GM19324 (cell line): ENCODE measurements at regions not wholly inside any gene's neighbourhood (a gene's known extent, or its start where the extent isn't known, plus 50 kb on each side); places are given as distances from the start of the nearest gene placed in this dataset.

Source experiments
- ATAC-seq: cut with Tn5 transposase; IDR thresholded peaks from one replicate; pipeline ENCODE4 v1.9.1; 2021; ENCODE audit warnings: mild to moderate bottlenecking, moderate library complexity; ENCODE audit not compliant: unreplicated experiment, low FRiP score

DNA sequence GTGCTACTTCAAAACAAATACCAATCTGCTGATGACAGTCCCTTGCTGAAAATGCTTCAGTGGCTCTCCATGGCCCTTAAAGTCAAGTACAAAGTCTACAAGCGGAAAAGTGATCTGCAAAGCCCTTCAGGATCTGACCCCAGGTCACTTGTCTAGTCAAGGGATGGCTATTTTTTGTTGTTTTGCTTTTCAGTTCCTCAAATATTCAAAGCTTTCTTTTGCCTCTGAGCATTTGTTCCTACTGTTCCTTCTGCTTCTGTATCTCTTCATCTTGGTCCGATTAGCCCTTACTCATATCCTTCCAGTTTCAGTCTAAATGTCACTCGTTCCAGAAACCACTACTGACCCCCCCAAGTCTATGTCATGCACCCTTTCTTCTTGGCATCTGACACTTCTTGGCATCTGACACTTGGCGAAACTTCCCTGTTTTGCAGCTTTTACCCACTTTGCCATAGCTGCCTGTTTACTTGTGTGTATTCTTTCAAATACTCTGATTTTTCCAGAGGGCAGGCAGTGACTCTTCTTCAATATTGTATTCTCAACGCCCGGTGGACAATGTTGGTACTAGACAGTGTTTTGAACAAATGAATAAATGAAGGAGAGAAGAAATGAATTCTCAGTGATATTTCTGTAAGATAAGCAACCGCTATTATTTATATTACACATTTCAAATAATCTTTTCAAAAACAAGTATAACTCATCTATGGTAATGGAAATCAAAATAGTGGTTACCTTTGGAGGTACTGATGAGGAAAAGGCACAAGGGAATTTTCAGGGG lies 175.9 kb upstream of the FN1 start:
- ATAC-seq = no peak

DNA sequence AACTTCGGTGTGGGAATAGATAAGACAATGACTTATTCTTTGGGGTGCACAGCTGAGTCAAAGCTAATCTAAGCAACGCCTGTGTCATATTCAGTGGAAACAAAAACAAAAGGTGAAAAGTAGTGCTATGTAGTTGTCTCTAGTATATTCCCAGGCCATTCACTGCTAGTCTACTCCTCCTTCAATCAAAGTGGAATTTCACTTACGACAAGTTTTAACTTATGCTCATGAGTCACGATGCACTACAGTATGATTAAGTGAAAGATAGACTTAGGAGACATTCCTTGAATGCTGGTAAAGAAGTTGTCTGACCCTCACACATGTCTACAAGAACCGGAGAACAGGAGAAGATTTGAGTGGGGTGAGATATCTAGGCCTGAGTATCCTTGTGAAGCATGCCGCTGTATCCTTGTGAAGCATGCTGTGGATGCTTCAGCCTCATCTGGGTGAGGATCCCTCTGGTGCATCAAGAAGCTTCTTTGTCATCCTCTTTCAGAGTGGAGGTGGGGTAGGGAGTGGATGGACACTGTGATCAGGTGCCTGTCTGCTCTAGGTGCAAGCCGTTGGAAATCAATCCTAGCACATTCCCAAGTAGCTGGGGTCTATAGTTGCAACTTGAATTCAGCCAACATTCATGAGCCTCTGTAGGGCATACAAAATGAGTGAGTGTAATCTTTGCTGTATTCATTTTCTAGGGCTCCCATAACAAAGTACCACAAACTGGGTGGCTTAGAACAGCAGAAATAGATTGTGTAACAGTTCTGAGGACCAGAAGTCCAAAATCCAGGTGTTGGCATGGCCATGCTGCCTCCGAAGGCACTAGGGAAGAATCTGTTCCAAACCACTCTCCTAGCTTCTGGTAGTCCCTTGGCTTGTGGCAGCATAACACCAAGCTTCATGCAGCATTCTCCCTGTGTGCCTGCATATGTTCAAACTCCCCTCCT lies 173.5 kb upstream of the FN1 start:
- ATAC-seq = no peak

DNA sequence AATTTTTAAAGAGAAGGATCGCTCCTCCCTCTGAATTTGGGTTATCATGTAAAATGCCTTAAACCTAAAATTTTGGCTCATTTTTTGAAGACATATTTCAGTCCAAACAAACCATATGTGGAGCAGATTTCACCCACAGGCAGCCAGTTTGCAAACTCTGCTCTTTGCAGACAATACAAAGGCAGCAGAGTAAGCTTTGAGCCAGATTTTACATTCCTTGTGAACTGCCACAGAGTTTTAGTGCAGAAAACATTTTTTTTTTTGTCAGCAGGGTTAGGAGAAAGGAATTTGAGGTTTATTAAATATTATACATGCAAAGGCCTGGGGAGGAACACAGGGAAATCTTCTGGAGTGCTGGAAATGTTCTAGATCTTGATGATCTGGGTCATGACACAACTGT lies 171.9 kb upstream of the FN1 start:
- ATAC-seq = no peak

DNA sequence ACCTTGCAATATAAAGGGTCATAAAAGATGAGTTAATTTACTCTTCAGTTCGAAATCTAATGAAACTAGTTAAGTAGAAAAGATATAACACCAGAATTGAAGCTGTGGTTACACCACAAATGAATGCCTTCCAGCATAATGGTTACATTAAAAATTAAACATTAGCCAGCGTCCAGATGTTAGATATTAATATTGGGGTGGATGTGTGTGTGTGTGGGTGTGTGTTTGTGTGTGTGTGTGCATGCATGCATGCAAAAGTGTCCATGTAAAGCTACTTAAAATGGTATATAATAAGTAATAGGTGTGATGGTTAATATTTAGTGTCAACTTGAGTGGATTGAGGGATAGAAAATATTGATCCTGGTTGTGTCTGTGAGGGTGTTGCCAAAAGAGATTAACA lies 170.4 kb upstream of the FN1 start:
- ATAC-seq = no peak

DNA sequence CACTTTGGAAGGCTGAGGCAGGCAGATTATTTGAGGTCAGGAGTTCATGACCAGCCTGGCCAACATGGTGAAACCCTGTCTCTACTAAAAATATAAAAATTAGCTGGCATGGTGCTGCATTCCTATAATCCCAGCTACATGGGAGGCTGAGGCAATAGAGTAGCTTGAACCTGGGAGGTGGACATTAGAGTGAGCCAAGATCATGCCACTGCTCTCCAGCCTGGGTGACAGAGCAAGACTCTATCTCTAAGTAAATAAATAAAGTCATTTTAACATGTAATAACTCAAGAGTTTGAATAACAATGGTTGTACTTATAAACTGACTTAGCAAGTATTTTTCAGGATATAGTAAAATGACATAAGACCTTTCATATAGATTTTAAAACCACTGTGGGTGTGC lies 169.3 kb upstream of the FN1 start:
- no peak for ATAC-seq

DNA sequence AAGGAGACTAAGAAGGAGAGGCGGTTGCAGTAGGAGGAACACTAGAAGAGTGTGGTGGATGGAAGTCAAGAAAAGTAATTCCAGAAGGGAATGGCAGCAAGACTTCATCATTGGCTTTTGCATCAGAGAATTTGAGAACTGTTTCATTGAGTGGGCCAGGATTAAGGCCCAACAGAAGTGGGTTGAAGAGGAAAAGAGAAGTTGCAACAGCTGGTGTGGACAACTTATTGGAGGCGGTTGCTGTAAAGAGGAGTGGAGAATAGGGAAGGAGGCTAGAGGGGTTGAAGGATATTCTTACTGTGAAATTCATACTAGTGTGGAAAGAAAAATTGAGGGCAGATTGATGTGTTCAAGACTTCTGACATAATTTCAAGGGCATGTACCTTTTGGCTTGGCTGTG lies 168.7 kb upstream of the FN1 start:
- no peak for ATAC-seq

DNA sequence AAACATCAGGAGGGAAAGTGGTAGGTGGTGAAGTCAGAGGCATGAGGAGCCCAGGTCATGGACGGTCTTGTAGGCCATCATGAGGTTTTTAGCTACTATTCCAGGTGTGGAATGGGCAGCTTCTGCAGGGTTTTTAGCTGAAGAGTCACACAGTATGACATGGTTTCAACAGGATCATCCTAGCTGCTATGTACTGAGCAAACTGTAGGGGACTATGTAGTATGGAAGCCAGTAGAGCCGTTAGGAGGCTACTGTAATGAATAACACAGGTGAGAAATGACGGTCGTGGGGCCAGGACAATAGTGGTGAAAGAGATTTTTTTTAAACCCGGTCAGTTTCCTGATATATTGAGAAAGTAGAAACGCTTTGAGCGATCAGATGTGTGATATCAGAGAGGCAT lies 167.6 kb upstream of the FN1 start:
- ATAC-seq = no peak

DNA sequence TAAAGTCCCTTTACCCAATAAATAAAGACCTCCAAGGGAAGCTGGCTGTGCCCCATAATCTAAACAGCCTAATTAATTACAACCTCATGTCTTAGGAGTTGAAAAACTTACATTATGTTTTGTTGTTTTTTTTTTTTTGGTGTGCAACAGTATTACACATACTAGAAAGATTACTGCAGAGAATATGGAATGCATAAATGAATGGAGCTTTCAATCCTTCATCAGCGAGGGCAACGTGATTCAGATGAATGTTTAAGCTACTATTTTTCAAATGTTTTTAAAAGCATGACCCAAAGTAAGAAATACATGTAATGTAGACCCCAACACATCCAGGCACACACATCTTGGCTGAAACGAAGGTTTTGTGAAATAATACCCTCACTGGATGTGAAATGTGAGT lies 167.1 kb upstream of the FN1 start:
- no peak for ATAC-seq

DNA sequence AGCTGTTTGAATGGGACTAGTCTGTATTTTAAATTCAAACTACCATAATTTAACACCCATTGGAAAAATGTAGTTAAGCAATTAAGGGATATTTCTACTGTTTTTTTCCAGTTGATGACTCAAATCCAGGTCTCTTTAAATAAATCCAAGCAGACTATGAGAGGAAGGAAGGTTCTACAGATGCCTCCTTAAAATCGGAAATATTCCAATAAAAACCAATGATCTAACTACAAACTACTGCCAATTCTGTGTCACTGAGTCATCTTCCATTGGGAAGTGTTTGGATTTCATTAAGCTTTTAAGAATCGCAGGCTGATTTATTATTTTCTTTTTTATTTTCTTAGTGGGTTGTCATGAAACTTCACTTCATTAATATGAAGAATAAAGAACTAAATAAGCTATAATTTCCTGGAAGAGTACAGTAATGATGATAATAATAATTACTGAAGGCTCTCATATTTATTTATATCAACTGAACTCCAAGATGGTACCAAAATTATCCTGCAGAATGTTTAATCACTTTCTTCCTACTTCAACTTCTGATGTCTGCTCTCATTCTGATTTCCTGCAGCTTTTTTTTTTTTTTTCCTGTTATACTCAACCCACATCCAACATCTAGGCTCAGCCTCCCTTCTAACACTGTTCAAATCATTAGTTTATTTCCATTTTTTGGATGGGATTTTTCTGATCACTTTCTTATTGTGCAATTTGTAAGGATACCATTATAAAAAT lies 166.3 kb upstream of the FN1 start:
- no peak for ATAC-seq

DNA sequence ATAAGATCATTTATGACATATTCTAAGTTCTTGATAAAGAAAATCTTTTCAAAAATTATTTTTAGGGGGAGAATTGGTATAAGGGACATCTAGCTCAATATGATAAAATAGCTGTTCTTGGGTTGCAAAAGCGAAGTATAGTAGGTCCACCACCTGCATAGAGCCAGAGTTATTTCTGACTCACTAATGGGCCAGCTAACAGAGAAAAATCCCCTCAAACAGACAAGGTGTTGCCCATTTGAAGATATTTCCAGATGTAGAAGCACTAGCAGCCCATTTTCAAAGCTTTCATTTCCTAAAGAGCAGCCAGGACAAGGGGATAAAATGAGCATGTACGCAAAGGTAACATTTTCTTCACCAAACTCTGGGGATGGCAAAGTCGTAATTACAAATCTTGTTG lies 165.7 kb upstream of the FN1 start:
- no peak for ATAC-seq

DNA sequence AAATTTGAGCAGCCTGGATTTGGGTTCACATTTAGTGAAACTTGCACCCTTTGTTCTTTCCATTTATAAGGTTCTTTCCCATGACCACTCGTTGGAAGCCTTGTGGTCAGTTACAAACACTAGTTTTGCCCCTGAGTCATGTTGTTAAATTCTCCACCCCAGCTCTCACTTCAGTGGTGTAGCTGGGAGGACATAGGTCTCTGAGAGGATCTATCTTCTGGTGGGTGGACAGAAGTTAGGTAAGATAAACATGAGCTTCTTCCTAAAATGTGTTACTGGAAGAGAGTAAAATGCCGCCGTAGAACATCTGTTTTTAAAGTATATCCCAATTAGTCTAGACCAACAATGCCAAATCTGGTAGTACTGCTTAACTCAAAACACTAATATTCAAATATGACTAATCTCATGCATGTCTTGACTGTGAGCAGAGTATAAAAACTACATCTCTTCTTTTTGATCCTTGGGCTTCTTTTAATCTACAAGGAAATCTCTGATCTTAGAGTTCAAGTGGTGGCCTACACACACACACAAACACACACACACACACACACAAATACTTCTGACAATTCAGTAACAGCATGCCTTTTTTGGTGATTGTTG lies 162.6 kb upstream of the FN1 start:
- ATAC-seq = no peak

DNA sequence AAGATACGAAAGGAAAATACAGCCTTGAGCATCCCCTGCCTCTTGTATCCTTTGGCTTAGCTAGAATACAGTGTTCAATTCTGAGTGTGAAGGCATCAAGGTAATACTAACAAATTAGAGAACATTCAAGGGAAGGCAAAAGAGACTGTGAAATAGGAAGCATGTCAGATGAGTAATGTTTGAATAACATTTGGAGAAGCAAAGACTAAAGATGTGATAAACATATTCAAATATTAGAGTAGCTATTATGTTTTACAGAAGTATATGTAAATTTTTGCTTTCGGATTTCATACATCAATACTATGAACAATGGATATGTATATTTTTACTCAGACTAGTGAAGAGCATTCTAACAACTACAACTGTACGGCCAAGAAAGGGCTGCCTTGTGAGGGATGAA lies 161.7 kb upstream of the FN1 start:
- ATAC-seq = no peak

DNA sequence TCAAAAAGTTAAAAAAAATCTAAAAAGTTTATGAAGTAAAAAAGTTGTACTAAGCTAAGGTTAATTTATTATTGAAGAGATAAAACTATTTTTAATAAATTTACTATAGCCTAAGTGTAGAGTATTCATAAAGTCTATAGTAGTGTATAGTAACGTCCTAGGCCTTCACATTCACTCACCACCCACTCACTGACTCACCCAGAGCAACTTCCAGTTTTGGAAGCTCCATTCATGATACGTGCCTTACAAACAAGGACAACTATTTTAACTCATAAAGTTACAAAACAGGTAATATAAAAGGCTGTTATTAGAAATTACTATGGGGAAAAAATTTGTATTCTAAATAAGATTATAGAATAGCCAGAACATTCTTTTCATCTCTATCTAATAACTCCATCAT lies 158.9 kb upstream of the FN1 start:
- no peak for ATAC-seq

DNA sequence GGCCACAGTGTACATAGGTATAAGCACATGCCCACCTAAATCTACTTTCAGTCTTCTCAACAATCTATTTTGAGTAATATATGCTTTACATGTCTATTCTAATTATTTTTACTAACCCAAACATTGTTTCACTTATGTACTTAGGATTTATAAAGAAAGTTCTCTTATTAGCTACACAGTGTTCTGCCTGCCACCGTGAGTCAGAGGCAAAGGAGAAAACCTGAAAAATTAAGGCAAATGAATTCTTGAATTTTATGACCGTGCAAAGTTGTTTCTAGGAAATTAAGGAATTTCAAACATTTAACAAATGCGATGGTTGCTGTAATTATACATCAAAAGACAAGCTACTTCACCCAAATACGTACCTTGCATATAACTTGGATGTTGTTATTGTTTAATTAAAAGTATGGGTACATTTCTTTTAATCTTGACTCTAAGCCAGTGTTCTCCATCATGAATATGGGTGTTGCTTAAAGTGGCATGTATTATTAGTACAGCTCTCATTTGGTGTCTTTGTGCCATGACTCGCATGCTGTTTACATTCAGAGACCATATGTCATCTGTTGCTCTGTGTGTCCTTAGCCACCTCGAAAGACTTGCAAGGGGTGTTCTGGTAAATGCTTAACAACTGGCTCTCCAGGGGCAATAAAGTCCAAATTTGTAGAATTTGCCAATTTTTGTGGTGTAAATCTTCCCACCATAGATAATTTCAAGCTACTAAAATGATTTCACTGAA lies 154.3 kb upstream of the FN1 start:
- ATAC-seq = no peak

DNA sequence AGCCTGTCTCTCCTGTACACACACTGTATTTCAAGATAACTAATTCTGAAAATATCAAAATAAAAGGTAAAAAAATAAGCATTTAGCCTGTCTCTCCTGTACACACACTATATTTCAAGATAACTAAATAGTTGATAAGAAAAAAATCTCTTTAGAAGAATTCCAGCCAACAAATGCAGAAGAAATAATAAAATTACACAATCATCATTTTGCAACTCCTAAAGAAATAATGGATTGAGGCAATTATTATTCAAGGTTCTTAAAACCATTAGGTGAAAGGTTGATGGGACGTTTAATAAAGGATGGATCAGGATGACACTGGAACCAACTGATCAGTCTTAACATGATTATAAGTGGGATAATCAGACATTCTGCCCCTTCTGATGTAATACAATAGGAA lies 148.0 kb upstream of the FN1 start:
- ATAC-seq = no peak

DNA sequence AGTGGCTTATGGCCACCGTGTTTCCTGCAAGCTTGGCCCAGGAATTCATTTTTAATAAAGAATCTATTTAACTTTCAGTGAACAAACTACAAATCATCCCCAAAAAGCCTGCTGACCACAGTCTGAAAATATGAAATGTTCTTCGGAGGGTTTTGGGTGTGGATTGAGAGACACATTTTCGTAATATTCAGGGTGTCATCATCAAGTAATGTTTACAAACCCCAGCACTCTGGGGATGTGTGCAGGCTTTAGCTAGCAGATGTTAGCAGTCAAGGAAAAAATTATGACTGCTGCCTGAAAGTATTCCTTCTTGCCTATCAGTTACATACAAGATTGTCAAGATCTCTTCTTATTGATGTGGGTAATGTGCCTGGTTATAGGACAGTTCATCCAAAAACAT lies 143.9 kb upstream of the FN1 start:
- no peak for ATAC-seq

DNA sequence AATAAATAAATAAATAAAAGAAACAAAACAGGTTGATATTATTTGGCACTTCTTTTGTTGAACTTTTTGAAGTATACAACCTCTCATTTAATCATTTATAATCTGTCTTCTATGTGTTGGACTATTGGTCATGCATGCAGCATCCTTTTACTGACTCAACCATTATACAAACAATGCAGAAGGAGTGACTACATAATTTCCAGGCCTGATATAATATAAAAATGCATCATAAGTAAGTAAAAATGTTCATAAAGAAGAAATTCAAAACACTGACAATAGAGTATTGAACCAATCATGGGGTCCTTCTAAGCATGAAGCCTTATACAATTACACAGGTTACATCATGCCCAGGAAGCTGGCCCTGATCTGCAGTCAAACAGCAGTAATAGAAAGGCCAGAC lies 141.5 kb upstream of the FN1 start:
- ATAC-seq = no peak

DNA sequence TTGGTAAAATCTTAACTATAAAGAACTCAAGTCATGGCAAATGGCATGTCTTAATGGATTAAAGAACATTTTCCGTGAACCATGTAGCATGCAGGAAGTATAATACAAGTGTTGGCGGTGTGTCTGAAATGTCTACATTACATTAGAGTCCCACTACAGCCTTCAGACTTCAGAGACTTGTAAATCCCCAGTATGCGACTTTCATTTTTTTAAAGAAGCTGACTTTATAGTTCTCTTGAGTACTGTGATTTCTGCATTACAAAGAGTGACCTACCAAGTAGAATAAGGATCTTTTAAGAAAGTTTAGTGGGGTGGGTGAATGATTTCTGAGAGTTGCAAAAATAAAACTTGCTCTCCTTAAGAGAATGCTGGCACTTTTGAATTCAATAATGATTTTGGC lies 140.7 kb upstream of the FN1 start:
- ATAC-seq = no peak

DNA sequence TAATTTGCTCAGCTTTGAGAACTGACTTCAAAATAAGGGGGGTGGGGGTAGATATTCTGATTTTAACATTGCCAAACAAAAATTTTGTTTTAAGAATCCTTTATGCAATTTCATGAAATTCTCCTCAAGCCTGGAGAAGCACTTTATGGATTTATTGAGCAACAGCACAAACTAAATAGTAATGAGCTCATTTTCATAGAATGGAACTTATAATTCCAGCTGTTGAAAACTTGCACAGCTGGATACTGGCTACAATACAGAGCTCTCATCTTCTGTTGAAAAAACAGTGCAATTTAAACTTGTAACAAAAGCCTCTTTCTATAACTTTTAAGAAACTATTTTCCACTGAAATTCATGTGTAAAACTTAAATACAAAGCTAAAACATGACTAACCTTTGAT lies 137.6 kb upstream of the FN1 start:
- no peak for ATAC-seq

DNA sequence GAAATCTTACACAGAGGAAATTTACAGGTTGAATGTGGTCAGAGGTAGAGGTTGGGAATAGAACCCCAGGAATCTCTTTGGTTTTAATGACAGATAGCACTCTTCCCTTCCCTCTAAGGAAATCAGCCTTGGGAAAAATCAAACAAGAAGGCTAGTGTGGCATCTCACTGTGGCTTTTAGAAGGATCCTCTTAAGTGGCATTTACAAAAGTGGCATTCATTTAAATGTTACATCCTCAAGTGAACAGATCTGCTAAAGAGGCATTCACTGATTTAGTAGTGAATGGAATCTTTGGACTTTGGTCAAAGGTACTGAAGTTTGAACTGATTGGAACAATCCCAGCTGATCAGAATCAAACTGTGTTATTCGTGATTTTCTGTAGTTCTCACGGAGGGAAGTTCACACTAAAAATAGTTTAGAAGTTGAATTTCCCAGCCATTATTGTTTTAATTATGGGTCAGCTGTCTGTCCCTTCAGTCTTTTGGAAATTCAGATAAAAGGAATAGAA lies 136.5 kb upstream of the FN1 start:
- no peak for ATAC-seq
